Heart left ventricle (tissue), 13 donors: ENCODE measurements at regions not wholly inside any gene's neighbourhood (a gene's known extent, or its start where the extent isn't known, plus 50 kb on each side); places are given as distances from the start of the nearest gene placed in this dataset.

ENCODE experiments used
- POLR2A ChIP-seq, 2 donors: fragments of 450-650 bp; IDR thresholded peaks; one replicate each; pipeline ENCODE4 v1.6.1; 2017; ENCODE audit warnings: antibody characterized with exemption in 2 of 2, mild to moderate bottlenecking in 2 of 2, moderate library complexity in 2 of 2
- TF ChIP-seq, protein P1 (sequence below), 12 donors: fragments of 200-600 bp; sonication (generic) in 4 of 12; IDR thresholded peaks; one replicate each; pipeline versions ENCODE4 v1.5.0 to v1.8.0; 2018 to 2022; ENCODE audit warnings: antibody characterized with exemption in 12 of 12, mild to moderate bottlenecking in 5 of 12
- donor health status: ischemic (EF 13 %, LVEDD 7.1; RV severe dilation, severe dysfunction).
- donor health status: DM: no; HTN: yes; CAD: no.
- donor health status: DM: no; HTN: no; CAD: no.
- donor health status: ischemic (EF 25% LVEDD 6.9; RV normal size, moderate dysfunction).
- donor health status: ischemic (EF 25% LVEDD 5.7; RV mildly dilated, moderate dysfunction).
- donor health status: ischemic (EF 35%, LVEDD 5.7; RV mildly dilated, moderate dysfunction).
- donor health status: nonischemic (EF 11% LVEDD 7.7; RV severe dilation, severe dysfunction).
- donor health status: DM: yes; HTN: yes; CAD: no.
- donor health status: PGD.
- donor health status: ischemic (EF 29% LVEDD 5.4; RV normal size, mild dysfunction).
- donor health status: nonischemic (EF 23%, LVEDD 6.1; RV moderate dilation, normal function).

DNA sequence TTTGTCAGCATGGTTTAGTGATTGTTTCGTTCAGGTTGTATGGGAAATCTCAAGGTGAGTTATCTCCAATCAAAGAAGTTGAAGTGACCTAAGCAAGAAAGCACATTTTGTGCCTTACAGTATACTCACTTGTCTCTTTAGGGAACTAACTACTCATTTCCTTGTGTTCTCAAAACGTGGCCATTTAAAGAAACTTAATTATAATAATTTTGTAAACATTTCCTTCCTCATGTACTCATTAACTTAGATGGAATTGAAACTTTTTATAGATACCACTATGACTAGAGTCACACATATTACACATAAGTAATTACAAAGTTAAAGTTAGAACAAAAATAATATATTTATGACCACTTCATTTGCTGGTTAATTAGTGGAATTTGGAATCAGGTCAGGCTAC, 552.6 kb downstream of the MRPL39 start:
- no peak for TF ChIP-seq POLR2A (IDR thresholded peaks at IDR 0.05)
- TF ChIP-seq, protein P1, sequence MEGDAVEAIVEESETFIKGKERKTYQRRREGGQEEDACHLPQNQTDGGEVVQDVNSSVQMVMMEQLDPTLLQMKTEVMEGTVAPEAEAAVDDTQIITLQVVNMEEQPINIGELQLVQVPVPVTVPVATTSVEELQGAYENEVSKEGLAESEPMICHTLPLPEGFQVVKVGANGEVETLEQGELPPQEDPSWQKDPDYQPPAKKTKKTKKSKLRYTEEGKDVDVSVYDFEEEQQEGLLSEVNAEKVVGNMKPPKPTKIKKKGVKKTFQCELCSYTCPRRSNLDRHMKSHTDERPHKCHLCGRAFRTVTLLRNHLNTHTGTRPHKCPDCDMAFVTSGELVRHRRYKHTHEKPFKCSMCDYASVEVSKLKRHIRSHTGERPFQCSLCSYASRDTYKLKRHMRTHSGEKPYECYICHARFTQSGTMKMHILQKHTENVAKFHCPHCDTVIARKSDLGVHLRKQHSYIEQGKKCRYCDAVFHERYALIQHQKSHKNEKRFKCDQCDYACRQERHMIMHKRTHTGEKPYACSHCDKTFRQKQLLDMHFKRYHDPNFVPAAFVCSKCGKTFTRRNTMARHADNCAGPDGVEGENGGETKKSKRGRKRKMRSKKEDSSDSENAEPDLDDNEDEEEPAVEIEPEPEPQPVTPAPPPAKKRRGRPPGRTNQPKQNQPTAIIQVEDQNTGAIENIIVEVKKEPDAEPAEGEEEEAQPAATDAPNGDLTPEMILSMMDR (IDR thresholded peaks at IDR 0.05), result no peak
